HG02798 (cell line): ENCODE measurements at regions not wholly inside any gene's neighbourhood (a gene's known extent, or its start where the extent isn't known, plus 50 kb on each side); places are given as distances from the start of the nearest gene placed in this dataset.

ENCODE experiments used
- ATAC-seq: cut with Tn5 transposase; IDR thresholded peaks from one replicate; pipeline ENCODE4 v1.9.1; 2021; ENCODE audit warnings: mild to moderate bottlenecking; ENCODE audit not compliant: unreplicated experiment, poor library complexity

- no peak for ATAC-seq
Observed at GRCh38 chr6:71509191-71510005, 220.8 kb downstream of the OGFRL1 start.

- peak; percentile 89 for ATAC-seq
Observed at GRCh38 chr6:71510057-71510713, 221.6 kb downstream of the OGFRL1 start.

- no peak for ATAC-seq
Observed at GRCh38 chr6:71510856-71511255, 222.2 kb downstream of the OGFRL1 start.

- no peak for ATAC-seq
Observed at GRCh38 chr6:71512256-71512655, 223.6 kb downstream of the OGFRL1 start.

- no peak for ATAC-seq
Observed at GRCh38 chr6:71513036-71513435, 224.4 kb downstream of the OGFRL1 start.

GRCh38 chr6:71523548-71523947 is 234.9 kb downstream of the OGFRL1 start:
- ATAC-seq = peak; percentile 86

GRCh38 chr6:71524201-71524600 is 235.6 kb downstream of the OGFRL1 start:
- no peak for ATAC-seq

GRCh38 chr6:71527886-71528285 is 239.3 kb downstream of the OGFRL1 start:
- no peak for ATAC-seq

GRCh38 chr6:71529026-71529425 is 240.4 kb downstream of the OGFRL1 start:
- no peak for ATAC-seq

- ATAC-seq = no peak
Observed at GRCh38 chr6:71529769-71530168, 241.2 kb downstream of the OGFRL1 start.

GRCh38 chr6:71531006-71531405 is 242.4 kb downstream of the OGFRL1 start:
- no peak for ATAC-seq

GRCh38 chr6:71531841-71532240 is 243.2 kb downstream of the OGFRL1 start:
- ATAC-seq = no peak

GRCh38 chr6:71533939-71534379 is 245.3 kb downstream of the OGFRL1 start:
- ATAC-seq = no peak

- no peak for ATAC-seq
Observed at GRCh38 chr6:71534921-71535320, 246.3 kb downstream of the OGFRL1 start.

- ATAC-seq = no peak
Observed at GRCh38 chr6:71537717-71538116, 249.1 kb downstream of the OGFRL1 start.

- no peak for ATAC-seq
Observed at GRCh38 chr6:71544028-71544427, 255.4 kb downstream of the OGFRL1 start.

GRCh38 chr6:71544906-71545305 is 256.3 kb downstream of the OGFRL1 start:
- no peak for ATAC-seq

- ATAC-seq = no peak
Observed at GRCh38 chr6:71545905-71546304, 257.3 kb downstream of the OGFRL1 start.

- no peak for ATAC-seq
Observed at GRCh38 chr6:71551798-71552197, 263.2 kb downstream of the OGFRL1 start.

GRCh38 chr6:71556141-71556540 is 267.5 kb downstream of the OGFRL1 start:
- ATAC-seq = no peak

- ATAC-seq = no peak
Observed at GRCh38 chr6:71558974-71559373, 270.4 kb downstream of the OGFRL1 start.

GRCh38 chr6:71567562-71567961 is 279.0 kb downstream of the OGFRL1 start:
- ATAC-seq = no peak
